Kidney capillary endothelial cell (primary cell): ENCODE measurements at regions not wholly inside any gene's neighbourhood (a gene's known extent, or its start where the extent isn't known, plus 50 kb on each side); places are given as distances from the start of the nearest gene placed in this dataset.
"Not testable (repeated sequence)": the region's sequence is repeated elsewhere in the genome, so short reads cannot be mapped to it uniquely, and the experiment has no call there.

Source experiments
- DNase-seq: peaks from one replicate; pipeline ENCODE4 v3.0.0-alpha.2; 2018; ENCODE audit warnings: low spot score

- no peak for DNase-seq
Observed at GRCh38 chr11:93032580-93032979, 63.1 kb downstream of the MTNR1B start.

GRCh38 chr11:93033093-93033492 is 63.6 kb downstream of the MTNR1B start:
- no peak for DNase-seq

GRCh38 chr11:93034031-93034722 is 64.7 kb downstream of the MTNR1B start:
- no peak for DNase-seq

- DNase-seq = no peak
Observed at GRCh38 chr11:93034723-93035039, 65.2 kb downstream of the MTNR1B start.

- DNase-seq = no peak
Observed at GRCh38 chr11:93038521-93038920, 69.1 kb downstream of the MTNR1B start.

GRCh38 chr11:93039531-93040240 is 70.2 kb downstream of the MTNR1B start:
- DNase-seq = no peak

GRCh38 chr11:93041682-93042081 is 72.2 kb downstream of the MTNR1B start:
- DNase-seq = no peak

GRCh38 chr11:93043186-93043585 is 73.7 kb downstream of the MTNR1B start:
- DNase-seq = not testable (repeated sequence)

GRCh38 chr11:93049740-93050139 is 80.3 kb downstream of the MTNR1B start:
- DNase-seq = no peak

GRCh38 chr11:93051186-93051585 is 81.7 kb downstream of the MTNR1B start:
- DNase-seq = no peak

- no peak for DNase-seq
Observed at GRCh38 chr11:93053864-93054263, 84.4 kb downstream of the MTNR1B start.

- DNase-seq = no peak
Observed at GRCh38 chr11:93054279-93054678, 84.8 kb downstream of the MTNR1B start.

GRCh38 chr11:93054881-93055280 is 85.4 kb downstream of the MTNR1B start:
- DNase-seq = peak; percentile 54

- no peak for DNase-seq
Observed at GRCh38 chr11:93059117-93059957, 89.9 kb downstream of the MTNR1B start.

GRCh38 chr11:93063086-93063485 is 93.6 kb downstream of the MTNR1B start:
- DNase-seq = no peak

- not testable (repeated sequence) for DNase-seq
Observed at GRCh38 chr11:93065074-93065674, 95.7 kb downstream of the MTNR1B start.

- DNase-seq = no peak
Observed at GRCh38 chr11:93067881-93068390, 98.5 kb downstream of the MTNR1B start.

- DNase-seq = no peak
Observed at GRCh38 chr11:93072229-93072914, 102.9 kb downstream of the MTNR1B start.

GRCh38 chr11:93073026-93073425 is 103.6 kb downstream of the MTNR1B start:
- DNase-seq = no peak

GRCh38 chr11:93073508-93074280 is 104.2 kb downstream of the MTNR1B start:
- DNase-seq = no peak

GRCh38 chr11:93074352-93074751 is 104.9 kb downstream of the MTNR1B start:
- no peak for DNase-seq
